Astrocyte of the spinal cord (primary cell): ENCODE measurements at regions not wholly inside any gene's neighbourhood (a gene's known extent, or its start where the extent isn't known, plus 50 kb on each side); places are given as distances from the start of the nearest gene placed in this dataset.

ENCODE experiments used
- DNase-seq: peaks from one replicate; pipeline ENCODE4 v3.0.0; 2011; ENCODE audit warnings: low read depth, low spot score
- H3K4me3 ChIP-seq: 2 replicates; pipeline ENCODE4 v1.5.1; 2011; ENCODE audit warnings: low read depth, mild to moderate bottlenecking, low read length, moderate library complexity
- in situ Hi-C: cut with HindIII; loops from 2 replicates; pipeline ENCODE4 v1.10.0; 2017; ENCODE audit warnings: low sequenced_read_pairs
- TF ChIP-seq, protein P1 (sequence below): IDR thresholded peaks from 2 replicates; pipeline ENCODE4 v1.5.1; 2012; ENCODE audit warnings: low read depth, mild to moderate bottlenecking, low read length, inconsistent platforms

DNA sequence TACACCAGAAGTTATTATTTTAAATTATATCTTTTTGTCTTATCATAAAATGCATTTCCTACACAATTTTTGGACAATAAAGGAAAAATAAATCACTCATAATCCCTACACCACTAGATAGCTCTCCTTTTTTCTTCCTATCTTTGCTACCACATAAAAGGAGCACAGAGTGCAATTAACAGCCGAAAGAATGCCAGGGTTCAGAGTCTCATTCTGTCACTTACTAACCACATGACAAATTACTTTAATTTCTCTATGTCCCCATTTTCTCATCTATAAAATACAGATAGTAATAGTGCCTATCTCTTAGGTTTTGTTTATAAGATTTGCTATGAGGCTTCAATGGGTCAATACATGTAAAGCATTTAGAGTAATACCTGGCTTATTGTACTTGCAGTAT is 158.7 kb upstream of the GRIN3A start:
- no peak for DNase-seq
- in situ Hi-C loops, result no loop called here
- TF ChIP-seq, protein P1, sequence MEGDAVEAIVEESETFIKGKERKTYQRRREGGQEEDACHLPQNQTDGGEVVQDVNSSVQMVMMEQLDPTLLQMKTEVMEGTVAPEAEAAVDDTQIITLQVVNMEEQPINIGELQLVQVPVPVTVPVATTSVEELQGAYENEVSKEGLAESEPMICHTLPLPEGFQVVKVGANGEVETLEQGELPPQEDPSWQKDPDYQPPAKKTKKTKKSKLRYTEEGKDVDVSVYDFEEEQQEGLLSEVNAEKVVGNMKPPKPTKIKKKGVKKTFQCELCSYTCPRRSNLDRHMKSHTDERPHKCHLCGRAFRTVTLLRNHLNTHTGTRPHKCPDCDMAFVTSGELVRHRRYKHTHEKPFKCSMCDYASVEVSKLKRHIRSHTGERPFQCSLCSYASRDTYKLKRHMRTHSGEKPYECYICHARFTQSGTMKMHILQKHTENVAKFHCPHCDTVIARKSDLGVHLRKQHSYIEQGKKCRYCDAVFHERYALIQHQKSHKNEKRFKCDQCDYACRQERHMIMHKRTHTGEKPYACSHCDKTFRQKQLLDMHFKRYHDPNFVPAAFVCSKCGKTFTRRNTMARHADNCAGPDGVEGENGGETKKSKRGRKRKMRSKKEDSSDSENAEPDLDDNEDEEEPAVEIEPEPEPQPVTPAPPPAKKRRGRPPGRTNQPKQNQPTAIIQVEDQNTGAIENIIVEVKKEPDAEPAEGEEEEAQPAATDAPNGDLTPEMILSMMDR, result no peak
- H3K4me3 ChIP-seq, result no peak overlapping the region

DNA sequence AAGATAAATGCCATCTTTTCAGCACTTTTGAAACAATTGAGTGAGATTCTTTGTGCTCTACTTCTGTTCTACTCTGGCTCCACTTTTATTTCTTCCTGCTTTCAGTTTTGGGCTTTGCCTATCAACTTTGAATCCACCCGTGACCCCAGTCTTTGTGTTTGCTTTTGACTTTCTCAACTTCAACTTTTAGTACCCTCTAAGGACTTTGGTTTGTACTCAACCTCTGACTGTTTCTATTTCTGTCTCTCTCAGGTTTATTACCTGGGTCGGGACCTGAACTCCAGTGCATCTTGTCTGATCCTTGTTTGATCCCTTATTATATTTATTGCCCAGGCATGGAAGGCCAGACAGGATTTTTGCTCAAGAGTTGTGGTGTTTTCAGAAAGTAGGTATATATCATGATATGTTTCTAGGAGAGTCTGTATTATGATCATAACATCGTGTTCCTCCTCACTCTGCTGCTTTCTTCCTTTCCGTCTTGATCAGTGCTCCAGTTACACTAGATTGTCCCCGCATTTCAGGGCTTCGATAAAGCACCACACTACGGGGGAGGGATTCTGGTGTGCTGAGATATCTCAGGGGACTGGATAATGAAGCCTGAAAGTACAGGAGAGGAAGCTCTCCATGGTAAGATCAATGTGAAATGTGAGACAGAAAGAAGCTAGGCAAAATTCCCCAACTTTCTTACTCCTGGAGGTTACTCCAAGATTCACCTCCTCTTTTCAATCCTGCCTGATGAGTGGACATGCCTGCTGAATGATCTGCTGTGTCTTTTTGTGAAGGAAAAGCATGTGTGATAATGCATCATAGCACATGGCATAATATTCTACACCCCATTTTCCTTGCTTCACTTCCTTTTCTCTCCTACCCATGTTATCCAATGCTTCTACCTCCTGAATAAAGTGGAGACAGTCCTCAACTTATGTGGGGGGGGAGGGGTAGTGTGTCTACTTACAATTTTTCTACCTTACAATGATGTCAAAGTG is 155.5 kb upstream of the GRIN3A start:
- H3K4me3 ChIP-seq, result no peak overlapping the region
- no peak for DNase-seq
- in situ Hi-C loops, result no loop called here
- TF ChIP-seq, protein P1, result no peak

DNA sequence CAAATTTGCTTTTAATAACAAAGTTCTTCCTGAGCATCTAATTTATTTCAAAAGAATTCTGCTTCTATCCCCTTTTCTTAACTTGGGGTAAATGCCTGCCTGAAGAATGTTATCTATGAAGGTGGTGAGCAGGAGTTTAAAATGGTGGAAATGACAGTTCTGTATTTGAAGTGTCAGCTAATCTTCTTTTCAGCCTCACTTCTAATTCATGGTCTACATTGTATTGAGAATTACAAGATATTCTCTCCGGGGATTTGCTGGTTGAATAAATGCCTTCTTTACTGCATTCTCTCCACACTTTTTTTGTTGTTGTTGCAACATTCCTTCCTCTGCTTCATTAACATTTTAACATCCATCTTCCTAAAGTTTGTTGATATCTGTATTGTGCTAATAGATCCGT is 143.1 kb upstream of the GRIN3A start:
- no peak for DNase-seq
- TF ChIP-seq, protein P1, result no peak
- no peak overlapping the region for H3K4me3 ChIP-seq
- in situ Hi-C loops, result no loop called here

DNA sequence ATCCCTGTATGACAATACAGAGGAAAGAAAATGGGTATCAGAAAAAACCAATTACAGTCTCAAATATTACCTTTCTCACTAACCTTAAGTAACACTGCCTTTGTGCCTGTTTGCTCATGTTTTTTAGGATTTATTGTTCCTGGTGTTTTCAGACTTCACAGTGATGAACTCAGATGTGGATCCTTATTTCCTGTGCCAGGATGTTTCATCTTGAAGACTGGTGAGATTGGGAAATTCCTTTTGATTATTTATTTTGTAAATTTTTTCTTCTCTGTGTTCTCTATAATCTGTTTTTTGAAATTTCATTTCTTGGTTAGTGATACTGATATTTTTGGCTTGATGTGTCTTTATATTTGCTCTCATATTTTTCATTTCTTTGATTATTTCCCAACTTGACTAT is 142.4 kb upstream of the GRIN3A start:
- H3K4me3 ChIP-seq, result no peak overlapping the region
- in situ Hi-C loops, result no loop called here
- TF ChIP-seq, protein P1, result no peak

DNA sequence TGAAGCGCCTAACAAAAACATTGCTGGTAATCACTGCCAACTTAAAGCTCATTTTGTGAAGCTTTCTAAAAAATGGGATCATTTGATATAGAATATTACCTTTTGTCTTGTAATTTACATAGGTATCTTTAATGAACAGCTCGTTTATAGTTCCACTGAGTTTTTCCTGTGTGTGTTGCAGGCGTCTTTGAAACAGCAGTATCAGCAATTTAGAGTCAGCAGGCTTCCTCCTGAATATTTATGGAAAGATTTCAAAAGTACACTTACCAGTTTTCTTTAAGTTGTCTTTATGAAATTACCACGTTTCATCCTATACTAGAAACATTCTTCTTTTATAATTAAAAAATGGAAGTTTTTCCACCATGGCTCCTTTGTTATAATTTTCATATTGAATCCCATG is 140.3 kb upstream of the GRIN3A start:
- DNase-seq, result no peak
- no peak overlapping the region for H3K4me3 ChIP-seq
- TF ChIP-seq, protein P1, result no peak
- in situ Hi-C loops, result no loop called here

More for the DNA sequence above, 142.4 kb upstream of the GRIN3A start:
- DNase-seq, result no peak

DNA sequence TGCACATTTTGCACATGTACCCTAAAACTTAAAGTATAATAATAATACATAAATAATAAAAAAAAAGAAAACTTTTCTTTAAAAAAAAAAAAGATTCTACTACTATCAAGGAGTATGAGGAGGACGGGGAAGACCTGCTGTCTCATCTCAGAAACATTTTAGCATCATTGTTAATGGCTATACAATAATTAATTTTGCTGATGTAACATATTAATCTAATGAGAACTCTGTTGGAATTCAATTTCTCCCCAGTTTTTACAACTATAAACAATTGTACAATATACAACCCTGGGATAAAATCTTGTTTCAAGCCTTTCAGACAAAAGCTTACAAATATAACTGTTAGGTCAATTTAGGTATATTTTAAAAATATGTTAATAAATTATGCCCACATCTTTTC is 139.0 kb upstream of the GRIN3A start:
- no peak for DNase-seq
- in situ Hi-C loops, result no loop called here
- TF ChIP-seq, protein P1, result no peak
- no peak overlapping the region for H3K4me3 ChIP-seq
